Mesendoderm (in vitro differentiated cells): ENCODE measurements at regions not wholly inside any gene's neighbourhood (a gene's known extent, or its start where the extent isn't known, plus 50 kb on each side); places are given as distances from the start of the nearest gene placed in this dataset.
A peak's percentile ranks its signal among the peaks of the same experiment; 100 is the strongest.

Source experiments
- DNase-seq: peaks from one replicate; pipeline ENCODE4 v3.0.0; 2013
- H2AK5ac ChIP-seq: 2 replicates; pipeline ENCODE4 v1.6.1; 2013; ENCODE audit warnings: low read length, inconsistent platforms
- H2BK120ac ChIP-seq: 2 replicates; pipeline ENCODE4 v1.6.1; 2013; ENCODE audit warnings: low read depth, mild to moderate bottlenecking, low read length, moderate library complexity, mixed read lengths
- H2BK15ac ChIP-seq: replicated peaks from 2 replicates; pipeline ENCODE4 v1.6.1; 2013; ENCODE audit warnings: low read depth, mild to moderate bottlenecking, moderate library complexity
- H2BK5ac ChIP-seq: 2 replicates; pipeline ENCODE4 v1.6.1; 2013; ENCODE audit warnings: low read length, inconsistent platforms
- H3K18ac ChIP-seq: 2 replicates; pipeline ENCODE4 v1.6.1; 2013; ENCODE audit warnings: mild to moderate bottlenecking, low read length, mixed read lengths
- H3K23ac ChIP-seq: one replicate; pipeline ENCODE4 v1.6.1; 2013; ENCODE audit warnings: low read length
- H3K27ac ChIP-seq: 2 replicates; pipeline ENCODE4 v1.5.1; 2013; ENCODE audit warnings: low read depth, mild to moderate bottlenecking, inconsistent platforms, low read length, moderate library complexity
- H3K27me3 ChIP-seq: 2 replicates; pipeline ENCODE4 v1.6.1; 2013; ENCODE audit warnings: low read length, control low read depth, mild to moderate bottlenecking, inconsistent platforms; ENCODE audit not compliant: insufficient read depth, poor library complexity
- H3K36me3 ChIP-seq: 2 replicates; pipeline ENCODE4 v1.6.1; 2013; ENCODE audit warnings: low read length, inconsistent platforms; ENCODE audit not compliant: control insufficient read depth, insufficient read depth
- H3K4ac ChIP-seq: one replicate; pipeline ENCODE4 v1.6.1; 2013; ENCODE audit warnings: low read depth, mild to moderate bottlenecking, low read length, moderate library complexity
- H3K4me1 ChIP-seq: 2 replicates; pipeline ENCODE4 v1.6.1; 2013; ENCODE audit warnings: low read depth, low read length, inconsistent platforms; ENCODE audit not compliant: control insufficient read depth
- H3K4me2 ChIP-seq: 2 replicates; pipeline ENCODE4 v1.6.1; 2013; ENCODE audit warnings: low read length
- H3K4me3 ChIP-seq: 2 replicates; pipeline ENCODE4 v1.5.1; 2013; ENCODE audit warnings: mild to moderate bottlenecking, low read length
- H3K56ac ChIP-seq: one replicate; pipeline ENCODE4 v1.6.1; 2013; ENCODE audit warnings: low read length
- H3K79me1 ChIP-seq: 2 replicates; pipeline ENCODE4 v1.6.1; 2013; ENCODE audit warnings: low read length, inconsistent platforms
- H3K79me2 ChIP-seq: 2 replicates; pipeline ENCODE4 v1.6.1; 2013; ENCODE audit warnings: mild to moderate bottlenecking, low read length; ENCODE audit not compliant: control insufficient read depth, insufficient read depth
- H3K9ac ChIP-seq: 2 replicates; pipeline ENCODE4 v1.6.1; 2013; ENCODE audit warnings: low read length, inconsistent platforms
- H4K5ac ChIP-seq: one replicate; pipeline ENCODE4 v1.6.1; 2013; ENCODE audit warnings: low read length
- H4K8ac ChIP-seq: one replicate; pipeline ENCODE4 v1.6.1; 2013; ENCODE audit warnings: low read depth, mild to moderate bottlenecking, control low read depth, low read length, moderate library complexity
- WGBS: extraction: QIAGEN DNeasy Blood & Tissue Kit; methylation state at CpG from one replicate; pipeline ENCODE4 v1.1.7; 2013; ENCODE audit warnings: low lambda C conversion rate, missing lambda C conversion rate; ENCODE audit not compliant: insufficient coverage; ENCODE audit errors: extremely low coverage; 5-methylcytosine and 5-hydroxymethylcytosine counted together

GRCh38 chr10:2294739-2295138, 557.4 kb upstream of the ADARB2 start:
- no peaks in the 10 kb centered on the region for H3K79me1 ChIP-seq
- H3K27me3 ChIP-seq: no peaks in the 10 kb centered on the region
- no peak overlapping the region for H3K56ac ChIP-seq
- no peak overlapping the region for H2BK120ac ChIP-seq
- H2AK5ac ChIP-seq: no peak overlapping the region
- H3K9ac ChIP-seq: no peak overlapping the region
- no peaks in the 10 kb centered on the region for H3K79me2 ChIP-seq
- no peak overlapping the region for H2BK5ac ChIP-seq
- H4K5ac ChIP-seq: no peak overlapping the region
- H3K36me3 ChIP-seq: no peaks in the 10 kb centered on the region
- no peak overlapping the region for H3K4me3 ChIP-seq
- no peaks in the 10 kb centered on the region for H3K4me1 ChIP-seq
- no peak overlapping the region for H3K4me2 ChIP-seq
- H4K8ac ChIP-seq: no peak overlapping the region
- H3K18ac ChIP-seq: no peak overlapping the region
- no peak overlapping the region for H2BK15ac ChIP-seq
- WGBS: no CpG with 5 or more reads among the region's 8 CpGs
- no peak overlapping the region for H3K23ac ChIP-seq
- H3K27ac ChIP-seq: no peak overlapping the region
- no peak overlapping the region for H3K4ac ChIP-seq
- no peak for DNase-seq

GRCh38 chr10:2284071-2284470, 546.7 kb upstream of the ADARB2 start:
- no peak overlapping the region for H3K4me2 ChIP-seq
- no peak overlapping the region for H4K5ac ChIP-seq
- no peaks in the 10 kb centered on the region for H3K79me1 ChIP-seq
- no peak overlapping the region for H3K27ac ChIP-seq
- no peak overlapping the region for H2BK15ac ChIP-seq
- H3K36me3 ChIP-seq: no peaks in the 10 kb centered on the region
- H2BK5ac ChIP-seq: no peak overlapping the region
- H2AK5ac ChIP-seq: no peak overlapping the region
- no peaks in the 10 kb centered on the region for H3K4me1 ChIP-seq
- H2BK120ac ChIP-seq: no peak overlapping the region
- H3K18ac ChIP-seq: no peak overlapping the region
- H3K79me2 ChIP-seq: no peaks in the 10 kb centered on the region
- no peak for DNase-seq
- no peak overlapping the region for H4K8ac ChIP-seq
- no peaks in the 10 kb centered on the region for H3K27me3 ChIP-seq
- no peak overlapping the region for H3K4ac ChIP-seq
- no peak overlapping the region for H3K4me3 ChIP-seq
- H3K9ac ChIP-seq: no peak overlapping the region
- no peak overlapping the region for H3K56ac ChIP-seq
- no CpG with 5 or more reads among the region's 12 CpGs for WGBS
- no peak overlapping the region for H3K23ac ChIP-seq

- Histone ChIP-seq H2BK5ac (no peak overlapping the region), H2BK15ac (no peak overlapping the region), H3K18ac (no peak overlapping the region), H3K23ac (no peak overlapping the region), H4K5ac (no peak overlapping the region), H3K9ac (no peak overlapping the region), H3K36me3 (no peaks in the 10 kb centered on the region), H4K8ac (no peak overlapping the region), H3K56ac (no peak overlapping the region), H3K4me1 (no peaks in the 10 kb centered on the region), H3K4me3 (no peak overlapping the region), H3K27ac (no peak overlapping the region), H2BK120ac (no peak overlapping the region), H3K4ac (no peak overlapping the region), H3K4me2 (no peak overlapping the region), H3K79me1 (no peaks in the 10 kb centered on the region), H3K27me3 (no peaks in the 10 kb centered on the region), H3K79me2 (no peaks in the 10 kb centered on the region), H2AK5ac (no peak overlapping the region)
- no CpG with 5 or more reads among the region's 7 CpGs for WGBS
- DNase-seq: no peak
Observed at GRCh38 chr10:2282202-2282601, 544.9 kb upstream of the ADARB2 start.

GRCh38 chr10:2280713-2281300, 543.5 kb upstream of the ADARB2 start:
- no peak overlapping the region for H3K4ac ChIP-seq
- no peaks in the 10 kb centered on the region for H3K27me3 ChIP-seq
- no peak overlapping the region for H4K5ac ChIP-seq
- no peak overlapping the region for H2BK5ac ChIP-seq
- no peak overlapping the region for H3K18ac ChIP-seq
- no CpG with 5 or more reads among the region's 5 CpGs for WGBS
- H3K56ac ChIP-seq: no peak overlapping the region
- H3K4me1 ChIP-seq: no peaks in the 10 kb centered on the region
- no peak overlapping the region for H3K4me2 ChIP-seq
- H3K36me3 ChIP-seq: no peaks in the 10 kb centered on the region
- no peak overlapping the region for H2AK5ac ChIP-seq
- H3K23ac ChIP-seq: no peak overlapping the region
- H4K8ac ChIP-seq: no peak overlapping the region
- no peak overlapping the region for H3K9ac ChIP-seq
- no peaks in the 10 kb centered on the region for H3K79me2 ChIP-seq
- H2BK120ac ChIP-seq: no peak overlapping the region
- no peaks in the 10 kb centered on the region for H3K79me1 ChIP-seq
- H3K27ac ChIP-seq: no peak overlapping the region
- H3K4me3 ChIP-seq: no peak overlapping the region
- H2BK15ac ChIP-seq: no peak overlapping the region
- DNase-seq: peak; percentile 26

- Histone ChIP-seq H4K5ac (no peak overlapping the region), H2BK15ac (no peak overlapping the region), H3K4me1 (no peaks in the 10 kb centered on the region), H2BK120ac (no peak overlapping the region), H3K27me3 (no peaks in the 10 kb centered on the region), H3K4ac (no peak overlapping the region), H3K18ac (no peak overlapping the region), H3K4me2 (no peak overlapping the region), H3K56ac (no peak overlapping the region), H3K23ac (peak overlapping the region; percentile 9), H2BK5ac (no peak overlapping the region), H3K36me3 (no peaks in the 10 kb centered on the region), H3K79me1 (no peaks in the 10 kb centered on the region), H3K79me2 (no peaks in the 10 kb centered on the region), H2AK5ac (no peak overlapping the region), H3K4me3 (no peak overlapping the region), H3K27ac (no peak overlapping the region), H4K8ac (no peak overlapping the region), H3K9ac (no peak overlapping the region)
- WGBS: no CpG with 5 or more reads among the region's 4 CpGs
- DNase-seq: peak; percentile 44
Observed at GRCh38 chr10:2279711-2280110, 542.4 kb upstream of the ADARB2 start.

GRCh38 chr10:2278363-2278762, 541.0 kb upstream of the ADARB2 start:
- H3K79me1 ChIP-seq: no peaks in the 10 kb centered on the region
- H3K9ac ChIP-seq: no peak overlapping the region
- no peak overlapping the region for H3K4me2 ChIP-seq
- H3K18ac ChIP-seq: no peak overlapping the region
- no peaks in the 10 kb centered on the region for H3K27me3 ChIP-seq
- H3K56ac ChIP-seq: no peak overlapping the region
- no CpG with 5 or more reads among the region's 11 CpGs for WGBS
- H2BK5ac ChIP-seq: no peak overlapping the region
- H3K4me3 ChIP-seq: no peak overlapping the region
- no peak overlapping the region for H2AK5ac ChIP-seq
- no peak for DNase-seq
- no peak overlapping the region for H4K5ac ChIP-seq
- H3K79me2 ChIP-seq: no peaks in the 10 kb centered on the region
- H2BK15ac ChIP-seq: no peak overlapping the region
- no peak overlapping the region for H3K4ac ChIP-seq
- no peak overlapping the region for H2BK120ac ChIP-seq
- H3K4me1 ChIP-seq: no peaks in the 10 kb centered on the region
- no peak overlapping the region for H3K23ac ChIP-seq
- no peak overlapping the region for H3K27ac ChIP-seq
- no peak overlapping the region for H4K8ac ChIP-seq
- no peaks in the 10 kb centered on the region for H3K36me3 ChIP-seq
